BE2C (cell line): ENCODE measurements at regions not wholly inside any gene's neighbourhood (a gene's known extent, or its start where the extent isn't known, plus 50 kb on each side); places are given as distances from the start of the nearest gene placed in this dataset.
"Not testable (repeated sequence)": the region's sequence is repeated elsewhere in the genome, so short reads cannot be mapped to it uniquely, and the experiment has no call there.

Source experiments
- DNase-seq: peaks from one replicate; pipeline ENCODE4 v3.0.0-alpha.2; 2020
- H3K27me3 ChIP-seq: fragments of 250-450 bp; sonication (Bioruptor Pico); 2 replicates; pipeline ENCODE4 v1.5.1; 2020; ENCODE audit warnings: mild to moderate bottlenecking
- H3K36me3 ChIP-seq: fragments of 250-450 bp; sonication (Bioruptor Pico); 2 replicates; pipeline ENCODE4 v1.5.1; 2020; ENCODE audit warnings: mild to moderate bottlenecking
- H3K4me1 ChIP-seq: fragments of 250-450 bp; sonication (Bioruptor Pico); 2 replicates; pipeline ENCODE4 v1.5.1; 2020
- H3K4me3 ChIP-seq: 2 replicates; pipeline ENCODE4 v1.5.1; 2011; ENCODE audit warnings: low read depth, low read length
- H3K9me3 ChIP-seq: fragments of 250-450 bp; sonication (Bioruptor Pico); 2 replicates; pipeline ENCODE4 v1.5.1; 2020
- CTCF ChIP-seq: IDR thresholded peaks from 2 replicates; pipeline ENCODE4 v1.5.1; 2012; ENCODE audit warnings: mild to moderate bottlenecking, low read depth, low read length

GRCh38 chr10:35937546-35937945, 295.4 kb upstream of the FZD8 start:
- Histone ChIP-seq H3K9me3 (no peaks in the 10 kb centered on the region), H3K36me3 (no peaks in the 10 kb centered on the region), H3K27me3 (no peaks in the 10 kb centered on the region), H3K4me3 (no peak overlapping the region), H3K4me1 (no peaks in the 10 kb centered on the region)
- no peak for TF ChIP-seq CTCF
- DNase-seq, result no peak

GRCh38 chr10:35934642-35934995, 292.5 kb upstream of the FZD8 start:
- H3K4me3 ChIP-seq, result no peak overlapping the region
- H3K36me3 ChIP-seq, result no peaks in the 10 kb centered on the region
- H3K9me3 ChIP-seq, result no peaks in the 10 kb centered on the region
- no peaks in the 10 kb centered on the region for H3K27me3 ChIP-seq
- no peak for TF ChIP-seq CTCF
- H3K4me1 ChIP-seq, result no peaks in the 10 kb centered on the region
- DNase-seq, result no peak

GRCh38 chr10:35933940-35934641, 292.0 kb upstream of the FZD8 start:
- Histone ChIP-seq H3K4me3 (no peak overlapping the region), H3K27me3 (no peaks in the 10 kb centered on the region), H3K36me3 (no peaks in the 10 kb centered on the region), H3K9me3 (no peaks in the 10 kb centered on the region), H3K4me1 (no peaks in the 10 kb centered on the region)
- no peak for TF ChIP-seq CTCF
- DNase-seq, result no peak

- no peaks in the 10 kb centered on the region for H3K9me3 ChIP-seq
- H3K4me1 ChIP-seq, result no peaks in the 10 kb centered on the region
- H3K36me3 ChIP-seq, result no peaks in the 10 kb centered on the region
- TF ChIP-seq CTCF, result no peak
- H3K4me3 ChIP-seq, result no peak overlapping the region
- no peak for DNase-seq
- no peaks in the 10 kb centered on the region for H3K27me3 ChIP-seq
Observed at GRCh38 chr10:35933491-35933890, 291.4 kb upstream of the FZD8 start.

GRCh38 chr10:35929962-35930361, 287.9 kb upstream of the FZD8 start:
- not testable (repeated sequence) for H3K4me1 ChIP-seq, H3K9me3 ChIP-seq, H3K27me3 ChIP-seq, H3K4me3 ChIP-seq, H3K36me3 ChIP-seq, DNase-seq

- TF ChIP-seq CTCF, result no peak
- no peaks in the 10 kb centered on the region for H3K4me1 ChIP-seq
- no peak overlapping the region for H3K4me3 ChIP-seq
Observed at GRCh38 chr10:35928748-35929147, 286.7 kb upstream of the FZD8 start.

GRCh38 chr10:35927990-35928488, 285.9 kb upstream of the FZD8 start:
- TF ChIP-seq CTCF, result no peak
- H3K4me3 ChIP-seq, result no peak overlapping the region
- DNase-seq, result no peak
- no peaks in the 10 kb centered on the region for H3K9me3 ChIP-seq
- H3K27me3 ChIP-seq, result no peaks in the 10 kb centered on the region
- H3K4me1 ChIP-seq, result no peaks in the 10 kb centered on the region
- H3K36me3 ChIP-seq, result no peaks in the 10 kb centered on the region

More at GRCh38 chr10:35928748-35929147, 286.7 kb upstream of the FZD8 start:
- Histone ChIP-seq H3K36me3 (no peaks in the 10 kb centered on the region), H3K9me3 (no peaks in the 10 kb centered on the region), H3K27me3 (no peaks in the 10 kb centered on the region)
- no peak for DNase-seq
